PC-9 (cell line): ENCODE measurements at regions not wholly inside any gene's neighbourhood (a gene's known extent, or its start where the extent isn't known, plus 50 kb on each side); places are given as distances from the start of the nearest gene placed in this dataset.

Experiments
- BruUV-seq: library from RNA; stranded (reverse); fragments of 400-500 nt; replicated peaks from 2 replicates; lab custom pipeline; 2021; lab: Mats Ljungman, UMichigan
- CTCF ChIA-PET: fragments of 300-600 bp; sonication (Branson Sonifier 250); formaldehyde crosslinking; loops from one replicate; lab custom pipeline; 2022; ENCODE audit warnings: antibody characterized with exemption; lab: Charles Lee
- POLR2A ChIA-PET: fragments of 300-600 bp; sonication (Branson Sonifier 250); formaldehyde crosslinking; loops from one replicate; lab custom pipeline; 2022; ENCODE audit warnings: antibody characterized with exemption; ENCODE audit not compliant: unreplicated experiment; lab: Charles Lee
- DNase-seq, 2 experiments: peaks; one replicate each; pipeline versions ENCODE4 v3.0.0 to v3.0.0-alpha.2; 2015 to 2022; ENCODE audit warnings: mixed read lengths in 1 of 2
- H2AFZ ChIP-seq: fragments of 200-600 bp; sonication (generic); 2 replicates; pipeline ENCODE4 v1.8.1; 2017; ENCODE audit warnings: antibody characterized with exemption
- H3F3A ChIP-seq: fragments of 200-600 bp; sonication (generic); 2 replicates; pipeline ENCODE4 v1.8.1; 2017; ENCODE audit warnings: antibody characterized with exemption, mild to moderate bottlenecking, low read depth; ENCODE audit not compliant: insufficient read depth
- H3K27ac ChIP-seq: fragments of 200-600 bp; sonication (generic); 2 replicates; pipeline ENCODE4 v1.6.1; 2016; ENCODE audit warnings: mixed run types
- H3K27me3 ChIP-seq: fragments of 200-600 bp; sonication (generic); 2 replicates; pipeline ENCODE4 v1.6.1; 2016; ENCODE audit warnings: low read depth, mixed run types; ENCODE audit not compliant: insufficient read depth
- H3K36me3 ChIP-seq: fragments of 200-600 bp; sonication (generic); 2 replicates; pipeline ENCODE4 v1.6.1; 2016; ENCODE audit warnings: low read depth, mixed run types
- H3K4me1 ChIP-seq: fragments of 200-600 bp; sonication (generic); replicated peaks from 2 replicates; pipeline ENCODE4 v1.6.1; 2016; ENCODE audit warnings: mixed run types; ENCODE audit not compliant: insufficient read depth
- H3K4me2 ChIP-seq: fragments of 200-600 bp; sonication (generic); 2 replicates; pipeline ENCODE4 v1.6.1; 2017; ENCODE audit warnings: mixed run types
- H3K4me3 ChIP-seq: fragments of 200-600 bp; sonication (generic); 2 replicates; pipeline ENCODE4 v1.6.1; 2016; ENCODE audit warnings: mixed run types
- H3K79me2 ChIP-seq: fragments of 200-600 bp; sonication (generic); 2 replicates; pipeline ENCODE4 v1.6.1; 2017; ENCODE audit warnings: low read depth, mixed run types
- H3K9me2 ChIP-seq: fragments of 200-600 bp; sonication (generic); 2 replicates; pipeline ENCODE4 v1.8.1; 2017; ENCODE audit warnings: mild to moderate bottlenecking; ENCODE audit not compliant: insufficient read depth
- H3K9me3 ChIP-seq: fragments of 200-600 bp; sonication (generic); 2 replicates; pipeline ENCODE4 v1.8.1; 2016; ENCODE audit warnings: low read depth; ENCODE audit not compliant: insufficient read depth
- H4K20me1 ChIP-seq: fragments of 200-600 bp; sonication (generic); 2 replicates; pipeline ENCODE4 v1.8.1; 2017; ENCODE audit not compliant: insufficient read depth
- EZH2 ChIP-seq: fragments of 200-600 bp; sonication (generic); IDR thresholded peaks from 2 replicates; pipeline ENCODE4 v1.8.0; 2017; ENCODE audit warnings: antibody characterized with exemption, low read depth
- intact Hi-C: fragments of 100-400 bp; cut with micrococcal nuclease; formaldehyde crosslinking; loops from one replicate; pipeline ENCODE4 v1.10.0; 2022; ENCODE audit not compliant: unreplicated experiment
- TF ChIP-seq, protein P1 (sequence below): fragments of 200-600 bp; sonication (generic); conservative IDR thresholded peaks from 2 replicates; pipeline ENCODE4 v1.6.1; 2017; ENCODE audit warnings: mixed run types, antibody characterized with exemption, mild to moderate bottlenecking, moderate library complexity

DNA sequence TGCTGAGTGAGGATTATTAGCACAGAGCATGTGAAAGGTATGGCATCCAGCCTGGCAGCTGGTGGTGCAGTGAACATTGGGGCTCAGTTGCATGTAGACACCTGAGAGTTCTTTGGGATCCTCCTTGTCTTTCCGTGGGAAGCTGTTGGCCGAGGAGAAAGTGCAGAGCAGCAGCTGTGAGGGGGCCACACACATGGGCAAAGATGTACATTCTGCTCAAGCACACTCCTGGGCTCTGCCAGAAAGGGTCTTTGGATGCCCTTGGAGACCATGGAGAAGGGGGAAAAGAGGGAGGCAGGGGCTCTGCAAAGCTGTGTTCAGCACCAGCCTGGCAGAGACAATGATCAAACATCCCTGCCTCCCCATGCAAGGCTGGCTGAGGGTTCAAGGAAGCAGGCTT lies 138.7 kb upstream of the PITX1 start:
- no peak for DNase-seq
- H3F3A ChIP-seq: no peaks in the 10 kb centered on the region
- no peaks in the 10 kb centered on the region for H3K36me3 ChIP-seq
- ChIA-PET CTCF (no interaction called here), POLR2A (no interaction called here)
- no peaks in the 10 kb centered on the region for H3K4me1 ChIP-seq
- no peaks in the 10 kb centered on the region for H3K27me3 ChIP-seq
- no peak overlapping the region for H3K27ac ChIP-seq
- no peaks in the 10 kb centered on the region for H3K9me3 ChIP-seq
- H2AFZ ChIP-seq: no peak overlapping the region
- no peaks in the 10 kb centered on the region for H3K79me2 ChIP-seq
- TF ChIP-seq, protein P1, sequence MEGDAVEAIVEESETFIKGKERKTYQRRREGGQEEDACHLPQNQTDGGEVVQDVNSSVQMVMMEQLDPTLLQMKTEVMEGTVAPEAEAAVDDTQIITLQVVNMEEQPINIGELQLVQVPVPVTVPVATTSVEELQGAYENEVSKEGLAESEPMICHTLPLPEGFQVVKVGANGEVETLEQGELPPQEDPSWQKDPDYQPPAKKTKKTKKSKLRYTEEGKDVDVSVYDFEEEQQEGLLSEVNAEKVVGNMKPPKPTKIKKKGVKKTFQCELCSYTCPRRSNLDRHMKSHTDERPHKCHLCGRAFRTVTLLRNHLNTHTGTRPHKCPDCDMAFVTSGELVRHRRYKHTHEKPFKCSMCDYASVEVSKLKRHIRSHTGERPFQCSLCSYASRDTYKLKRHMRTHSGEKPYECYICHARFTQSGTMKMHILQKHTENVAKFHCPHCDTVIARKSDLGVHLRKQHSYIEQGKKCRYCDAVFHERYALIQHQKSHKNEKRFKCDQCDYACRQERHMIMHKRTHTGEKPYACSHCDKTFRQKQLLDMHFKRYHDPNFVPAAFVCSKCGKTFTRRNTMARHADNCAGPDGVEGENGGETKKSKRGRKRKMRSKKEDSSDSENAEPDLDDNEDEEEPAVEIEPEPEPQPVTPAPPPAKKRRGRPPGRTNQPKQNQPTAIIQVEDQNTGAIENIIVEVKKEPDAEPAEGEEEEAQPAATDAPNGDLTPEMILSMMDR: no peak
- no peak for TF ChIP-seq EZH2
- no peaks in the 10 kb centered on the region for H3K9me2 ChIP-seq
- H4K20me1 ChIP-seq: no peaks in the 10 kb centered on the region
- intact Hi-C loops: no loop called here
- H3K4me2 ChIP-seq: no peak overlapping the region
- BruUV-seq: no TSS peak
- H3K4me3 ChIP-seq: no peak overlapping the region

DNA sequence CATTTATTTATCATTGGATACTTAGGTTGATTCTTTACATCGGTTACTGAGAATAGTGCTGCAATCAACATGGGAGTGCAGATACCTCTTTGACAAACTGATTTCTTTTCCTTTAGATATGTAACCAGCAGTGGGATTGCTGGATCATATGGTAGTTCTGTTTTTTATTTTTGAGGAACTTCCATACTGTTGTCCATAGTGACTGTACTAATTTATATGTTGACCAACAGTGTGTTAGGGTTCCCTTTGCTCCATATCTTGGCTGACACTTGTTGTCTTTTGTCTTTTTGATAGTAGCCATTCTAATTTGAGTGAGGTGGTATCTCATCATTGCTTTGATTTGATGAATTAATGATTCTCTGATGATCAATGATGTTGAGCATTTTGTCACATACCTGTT lies 137.3 kb upstream of the PITX1 start:
- Histone ChIP-seq H3K79me2 (no peaks in the 10 kb centered on the region), H3K27me3 (no peaks in the 10 kb centered on the region), H3K4me3 (no peak overlapping the region), H3F3A (no peaks in the 10 kb centered on the region), H3K4me2 (no peak overlapping the region), H3K36me3 (no peaks in the 10 kb centered on the region), H2AFZ (no peak overlapping the region), H4K20me1 (no peaks in the 10 kb centered on the region), H3K9me2 (no peaks in the 10 kb centered on the region), H3K4me1 (no peaks in the 10 kb centered on the region), H3K9me3 (no peaks in the 10 kb centered on the region), H3K27ac (no peak overlapping the region)
- no peak for TF ChIP-seq EZH2
- intact Hi-C loops: no loop called here
- no TSS peak for BruUV-seq
- no peak for DNase-seq
- ChIA-PET CTCF (no interaction called here), POLR2A (no interaction called here)

DNA sequence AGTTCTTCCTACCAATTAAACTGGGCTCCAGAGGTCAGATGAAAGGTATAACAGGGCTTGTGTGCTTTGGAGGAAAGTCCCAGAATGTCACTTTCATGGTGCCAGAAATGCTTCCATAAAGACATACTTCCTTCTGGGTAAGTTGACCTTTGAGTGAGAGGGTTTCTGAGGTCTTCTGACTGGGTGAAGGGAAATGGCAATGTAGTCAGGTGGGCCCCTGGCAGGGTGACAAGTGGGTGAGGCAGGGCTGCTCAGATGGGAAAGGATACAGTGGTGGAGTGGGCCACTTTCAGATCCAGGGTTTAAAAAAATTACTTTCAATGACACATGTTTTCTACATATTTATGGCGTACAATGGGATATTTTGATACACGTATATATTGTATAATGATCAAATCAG lies 136.5 kb upstream of the PITX1 start:
- Histone ChIP-seq H3K27ac (no peak overlapping the region), H3K4me3 (no peak overlapping the region), H3K36me3 (no peaks in the 10 kb centered on the region), H3K79me2 (no peaks in the 10 kb centered on the region), H4K20me1 (no peaks in the 10 kb centered on the region), H3K9me3 (no peaks in the 10 kb centered on the region), H3K4me2 (no peak overlapping the region), H3K27me3 (no peaks in the 10 kb centered on the region), H3K9me2 (no peaks in the 10 kb centered on the region), H3F3A (no peaks in the 10 kb centered on the region), H3K4me1 (no peaks in the 10 kb centered on the region), H2AFZ (no peak overlapping the region)
- ChIA-PET CTCF (no interaction called here), POLR2A (interaction anchor here (0.5 kb wide), 1 partner anchor 43 kb away, joined by 4 read pairs; no protein-coding TSS in a partner anchor)
- no TSS peak for BruUV-seq
- TF ChIP-seq, protein P1: no peak
- no peak for TF ChIP-seq EZH2
- DNase-seq: no peak
- intact Hi-C loops: no loop called here

DNA sequence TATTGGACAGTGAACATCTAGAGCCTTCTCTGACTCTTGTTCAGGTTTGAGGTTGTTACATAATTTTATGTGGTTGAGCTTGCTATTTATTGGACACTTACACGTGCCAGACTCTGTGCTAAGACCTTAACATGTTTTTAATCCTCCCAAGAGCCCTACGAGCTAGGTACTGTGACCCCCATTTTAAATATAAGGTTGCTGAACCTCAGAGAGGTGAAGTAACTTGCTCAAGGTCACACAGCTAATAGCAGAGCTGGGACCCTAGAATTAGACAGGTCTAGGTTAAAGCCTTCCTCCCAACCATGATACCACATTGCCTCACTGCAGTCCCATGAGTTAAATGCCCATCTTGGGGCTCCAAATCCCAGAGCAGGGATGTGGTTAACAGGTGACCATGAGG lies 135.7 kb upstream of the PITX1 start:
- ChIA-PET CTCF (no interaction called here), POLR2A (interaction anchor here (0.6 kb wide), 1 partner anchor 30 kb away, joined by 4 read pairs; no protein-coding TSS in a partner anchor)
- no peaks in the 10 kb centered on the region for H3K4me1 ChIP-seq
- H2AFZ ChIP-seq: no peak overlapping the region
- no peaks in the 10 kb centered on the region for H4K20me1 ChIP-seq
- no peaks in the 10 kb centered on the region for H3K79me2 ChIP-seq
- H3K9me2 ChIP-seq: no peaks in the 10 kb centered on the region
- intact Hi-C loops: no loop called here
- no peaks in the 10 kb centered on the region for H3K36me3 ChIP-seq
- no TSS peak for BruUV-seq
- DNase-seq: no peak
- no peaks in the 10 kb centered on the region for H3K9me3 ChIP-seq
- no peak overlapping the region for H3K27ac ChIP-seq
- H3K4me3 ChIP-seq: no peak overlapping the region
- TF ChIP-seq EZH2: no peak
- TF ChIP-seq, protein P1: no peak
- H3K27me3 ChIP-seq: no peaks in the 10 kb centered on the region
- H3F3A ChIP-seq: no peaks in the 10 kb centered on the region
- no peak overlapping the region for H3K4me2 ChIP-seq
